Astrocyte (in vitro differentiated cells and primary cell): ENCODE measurements at regions not wholly inside any gene's neighbourhood (a gene's known extent, or its start where the extent isn't known, plus 50 kb on each side); places are given as distances from the start of the nearest gene placed in this dataset.

Experiments
- DNase-seq: peaks from one replicate; pipeline ENCODE4 v3.0.0-alpha.2; 2010; ENCODE audit warnings: low read depth
- FAIRE-seq: peaks from 2 replicates; lab custom pipeline; 2011; peaks lifted over from hg19 to GRCh38; lab: Jason Lieb, UNC
- H2AFZ ChIP-seq: 2 replicates; pipeline ENCODE4 v1.6.0; 2012; ENCODE audit warnings: low read depth, low read length, inconsistent platforms
- H3K27ac ChIP-seq: 2 replicates; pipeline ENCODE4 v1.5.1; 2011; ENCODE audit warnings: low read depth, low read length, inconsistent platforms
- H3K27me3 ChIP-seq: 2 replicates; pipeline ENCODE4 v1.6.0; 2011; ENCODE audit warnings: low read length, inconsistent platforms; ENCODE audit not compliant: insufficient read depth
- H3K36me3 ChIP-seq: 2 replicates; pipeline ENCODE4 v1.5.1; 2011; ENCODE audit warnings: low read length, inconsistent platforms; ENCODE audit not compliant: insufficient read depth
- H3K4me1 ChIP-seq: 2 replicates; pipeline ENCODE4 v1.5.1; 2011; ENCODE audit warnings: low read length, inconsistent platforms; ENCODE audit not compliant: insufficient read depth
- H3K4me2 ChIP-seq: 2 replicates; pipeline ENCODE4 v1.6.0; 2012; ENCODE audit warnings: low read length, inconsistent platforms
- H3K4me3 ChIP-seq: 2 replicates; pipeline ENCODE4 v1.5.1; 2011; ENCODE audit warnings: low read depth, mild to moderate bottlenecking, low read length, inconsistent platforms; ENCODE audit not compliant: insufficient read depth
- H3K79me2 ChIP-seq: 2 replicates; pipeline ENCODE4 v1.6.0; 2012; ENCODE audit warnings: mild to moderate bottlenecking, low read length, inconsistent platforms; ENCODE audit not compliant: insufficient read depth
- H3K9ac ChIP-seq: 2 replicates; pipeline ENCODE4 v1.6.0; 2012; ENCODE audit warnings: mild to moderate bottlenecking, low read length, inconsistent platforms
- H3K9me3 ChIP-seq: 2 replicates; pipeline ENCODE4 v1.5.1; 2012; ENCODE audit warnings: low read depth, mild to moderate bottlenecking, low read length, inconsistent platforms; ENCODE audit not compliant: insufficient read depth
- H4K20me1 ChIP-seq: 2 replicates; pipeline ENCODE4 v1.6.0; 2012; ENCODE audit warnings: low read length, inconsistent platforms; ENCODE audit not compliant: insufficient read depth
- H3K27ac Mint-ChIP-seq: one replicate; pipeline ENCODE4 v1.8.0; 2021; ENCODE audit warnings: mild to moderate bottlenecking, mixed read lengths; ENCODE audit not compliant: unreplicated experiment
- H3K27me3 Mint-ChIP-seq: one replicate; pipeline ENCODE4 v1.8.0; 2021; ENCODE audit warnings: low read depth, mixed read lengths; ENCODE audit not compliant: unreplicated experiment
- H3K36me3 Mint-ChIP-seq: one replicate; pipeline ENCODE4 v1.8.0; 2021; ENCODE audit warnings: low read depth, mixed read lengths; ENCODE audit not compliant: unreplicated experiment
- H3K4me1 Mint-ChIP-seq: one replicate; pipeline ENCODE4 v1.8.0; 2021; ENCODE audit warnings: low read depth, mixed read lengths; ENCODE audit not compliant: unreplicated experiment
- H3K4me3 Mint-ChIP-seq: one replicate; pipeline ENCODE4 v1.8.0; 2021; ENCODE audit warnings: mild to moderate bottlenecking, moderate library complexity, mixed read lengths; ENCODE audit not compliant: unreplicated experiment
- H3K9me3 Mint-ChIP-seq: one replicate; pipeline ENCODE4 v1.8.0; 2021; ENCODE audit warnings: mild to moderate bottlenecking, mixed read lengths; ENCODE audit not compliant: unreplicated experiment
- EZH2 ChIP-seq: IDR thresholded peaks from 2 replicates; pipeline ENCODE4 v1.6.1; 2012; ENCODE audit warnings: mild to moderate bottlenecking, low read length, inconsistent platforms; ENCODE audit not compliant: insufficient read depth
- TF ChIP-seq, protein P1 (sequence below): IDR thresholded peaks from 2 replicates; pipeline ENCODE4 v1.5.1; 2011; ENCODE audit warnings: low read depth, mild to moderate bottlenecking, inconsistent platforms, low read length, moderate library complexity; ENCODE audit not compliant: insufficient read depth

DNA sequence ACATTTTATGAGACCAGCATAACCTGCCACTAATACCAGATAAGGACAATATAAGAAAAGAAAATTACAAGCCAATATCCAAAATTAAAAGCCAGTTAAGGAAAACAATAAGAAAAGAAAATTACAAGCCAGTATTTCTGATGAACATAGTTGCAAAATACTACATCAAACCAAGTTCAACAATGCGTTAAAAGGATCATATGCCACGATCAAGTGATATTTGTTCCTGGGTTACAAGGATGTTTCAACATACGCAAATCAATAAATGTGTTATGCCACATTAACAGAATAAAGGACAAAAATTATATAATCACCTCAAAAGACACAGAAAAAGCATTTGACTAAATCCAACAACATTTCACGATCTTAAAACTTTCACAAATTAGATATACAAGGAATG, 431.9 kb downstream of the ELAVL2 start:
- Histone ChIP-seq H3K4me1 (no peaks in the 10 kb centered on the region), H4K20me1 (no peaks in the 10 kb centered on the region), H3K9ac (no peak overlapping the region), H3K4me2 (no peak overlapping the region), H3K36me3 (no peaks in the 10 kb centered on the region), H3K27ac (no peak overlapping the region), H3K27me3 (no peaks in the 10 kb centered on the region), H2AFZ (no peak overlapping the region), H3K4me3 (no peak overlapping the region), H3K79me2 (no peaks in the 10 kb centered on the region), H3K9me3 (peaks cover 2% of the 10 kb centered on the region)
- DNase-seq (no peak), FAIRE-seq (no peak)
- Mint-ChIP-seq H3K36me3 (no peaks in the 10 kb centered on the region), H3K27me3 (no peaks in the 10 kb centered on the region), H3K4me1 (no peaks in the 10 kb centered on the region), H3K4me3 (no peak overlapping the region), H3K9me3 (peaks cover 5% of the 10 kb centered on the region), H3K27ac (no peak overlapping the region)
- TF ChIP-seq, protein P1, sequence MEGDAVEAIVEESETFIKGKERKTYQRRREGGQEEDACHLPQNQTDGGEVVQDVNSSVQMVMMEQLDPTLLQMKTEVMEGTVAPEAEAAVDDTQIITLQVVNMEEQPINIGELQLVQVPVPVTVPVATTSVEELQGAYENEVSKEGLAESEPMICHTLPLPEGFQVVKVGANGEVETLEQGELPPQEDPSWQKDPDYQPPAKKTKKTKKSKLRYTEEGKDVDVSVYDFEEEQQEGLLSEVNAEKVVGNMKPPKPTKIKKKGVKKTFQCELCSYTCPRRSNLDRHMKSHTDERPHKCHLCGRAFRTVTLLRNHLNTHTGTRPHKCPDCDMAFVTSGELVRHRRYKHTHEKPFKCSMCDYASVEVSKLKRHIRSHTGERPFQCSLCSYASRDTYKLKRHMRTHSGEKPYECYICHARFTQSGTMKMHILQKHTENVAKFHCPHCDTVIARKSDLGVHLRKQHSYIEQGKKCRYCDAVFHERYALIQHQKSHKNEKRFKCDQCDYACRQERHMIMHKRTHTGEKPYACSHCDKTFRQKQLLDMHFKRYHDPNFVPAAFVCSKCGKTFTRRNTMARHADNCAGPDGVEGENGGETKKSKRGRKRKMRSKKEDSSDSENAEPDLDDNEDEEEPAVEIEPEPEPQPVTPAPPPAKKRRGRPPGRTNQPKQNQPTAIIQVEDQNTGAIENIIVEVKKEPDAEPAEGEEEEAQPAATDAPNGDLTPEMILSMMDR: no peak
- no peak for TF ChIP-seq EZH2

- Histone ChIP-seq H3K4me2 (no peak overlapping the region), H3K4me1 (no peaks in the 10 kb centered on the region), H3K27ac (no peak overlapping the region), H3K36me3 (no peaks in the 10 kb centered on the region), H3K27me3 (no peaks in the 10 kb centered on the region), H3K4me3 (no peak overlapping the region), H4K20me1 (no peaks in the 10 kb centered on the region), H3K9me3 (no peaks in the 10 kb centered on the region), H3K9ac (no peak overlapping the region), H3K79me2 (no peaks in the 10 kb centered on the region), H2AFZ (no peak overlapping the region)
- Mint-ChIP-seq H3K9me3 (no peaks in the 10 kb centered on the region), H3K27ac (no peak overlapping the region), H3K4me1 (no peaks in the 10 kb centered on the region), H3K4me3 (no peak overlapping the region), H3K36me3 (no peaks in the 10 kb centered on the region), H3K27me3 (no peaks in the 10 kb centered on the region)
- DNase-seq (no peak), FAIRE-seq (no peak)
- TF ChIP-seq EZH2: no peak
- TF ChIP-seq, protein P1: no peak
Observed at GRCh38 chr9:23408874-23409273, 417.2 kb downstream of the ELAVL2 start.

- FAIRE-seq: no peak
Observed at GRCh38 chr9:23412046-23412445, 414.0 kb downstream of the ELAVL2 start.

More at GRCh38 chr9:23412046-23412445, 414.0 kb downstream of the ELAVL2 start:
- Mint-ChIP-seq H3K9me3 (no peaks in the 10 kb centered on the region), H3K4me3 (no peak overlapping the region), H3K27ac (no peak overlapping the region), H3K36me3 (no peaks in the 10 kb centered on the region), H3K4me1 (no peaks in the 10 kb centered on the region), H3K27me3 (no peaks in the 10 kb centered on the region)
- no peak overlapping the region for H3K4me3 ChIP-seq
- no peak overlapping the region for H3K9ac ChIP-seq
- H3K36me3 ChIP-seq: no peaks in the 10 kb centered on the region
- DNase-seq: no peak
- no peak overlapping the region for H3K27ac ChIP-seq
- no peaks in the 10 kb centered on the region for H4K20me1 ChIP-seq
- TF ChIP-seq EZH2: no peak
- TF ChIP-seq, protein P1: no peak
- no peak overlapping the region for H3K4me2 ChIP-seq
- H3K79me2 ChIP-seq: no peaks in the 10 kb centered on the region
- peaks cover 3% of the 10 kb centered on the region for H3K9me3 ChIP-seq
- no peak overlapping the region for H2AFZ ChIP-seq
- no peaks in the 10 kb centered on the region for H3K27me3 ChIP-seq
- H3K4me1 ChIP-seq: no peaks in the 10 kb centered on the region
